Heart right ventricle (tissue), 16 donors: ENCODE measurements at regions not wholly inside any gene's neighbourhood (a gene's known extent, or its start where the extent isn't known, plus 50 kb on each side); places are given as distances from the start of the nearest gene placed in this dataset.

ENCODE experiments used
- ATAC-seq, 8 donors: fragments of 200-7000 bp; cut with Tn5 transposase; one replicate each; pipeline ENCODE4 v1.9.1; 2020; ENCODE audit warnings: mild to moderate bottlenecking in 8 of 8, moderate library complexity in 8 of 8, moderate number of reproducible peaks in 1 of 8
- DNase-seq, 2 donors: peaks; one replicate each; pipeline ENCODE4 v3.0.0-alpha.2; 2020
- H3K27ac ChIP-seq, 10 donors: fragments of 200-600 bp; sonication (generic) in 2 of 10; one replicate each; pipeline versions ENCODE4 v1.5.0 to v1.8.0; 2020 to 2022; ENCODE audit warnings: mild to moderate bottlenecking in 3 of 10
- H3K27me3 ChIP-seq, 7 donors: fragments of 200-600 bp; one replicate each; pipeline ENCODE4 v1.8.0; 2021 to 2022; ENCODE audit warnings: mild to moderate bottlenecking in 2 of 7
- H3K36me3 ChIP-seq, 9 donors: fragments of 200-600 bp; sonication (generic) in 1 of 9; one replicate each; pipeline versions ENCODE4 v1.5.0 to v1.8.0; 2020 to 2022; ENCODE audit warnings: mild to moderate bottlenecking in 2 of 9
- H3K4me1 ChIP-seq, 9 donors: fragments of 200-600 bp; sonication (generic) in 1 of 9; one replicate each; pipeline versions ENCODE4 v1.5.0 to v1.8.0; 2020 to 2022; ENCODE audit warnings: mild to moderate bottlenecking in 4 of 9
- H3K4me3 ChIP-seq, 10 donors: fragments of 200-600 bp; sonication (generic) in 2 of 10; one replicate each; pipeline versions ENCODE4 v1.5.0 to v1.8.0; 2020 to 2022; ENCODE audit warnings: mild to moderate bottlenecking in 7 of 10, moderate library complexity in 2 of 10
- H3K9me3 ChIP-seq, 11 donors: fragments of 200-600 bp in 10 of 11; sonication (generic) in 2 of 11; one replicate each; pipeline versions ENCODE4 v1.5.0 to v1.8.0; 2013 to 2022; ENCODE audit warnings: mild to moderate bottlenecking in 2 of 11, control low read depth in 1 of 11, moderate library complexity in 1 of 11
- WGBS, 2 donors: extraction: QIAGEN DNeasy Blood & Tissue Kit; methylation state at CpG; one replicate each; pipeline ENCODE4 v1.1.7; 2013; ENCODE audit warnings: inconsistent platforms in 1 of 2; 5-methylcytosine and 5-hydroxymethylcytosine counted together
- intact Hi-C, 10 donors: fragments of 100-400 bp; cut with DNase I; formaldehyde crosslinking; loops; one replicate each; pipeline versions ENCODE4 v1.11.1 to v1.14.2; 2022
- TF ChIP-seq, protein P1 (sequence below), 9 donors: fragments of 200-600 bp; sonication (generic) in 2 of 9; IDR thresholded peaks; one replicate each; pipeline versions ENCODE4 v1.5.0 to v1.8.0; 2021 to 2022; ENCODE audit warnings: antibody characterized with exemption in 9 of 9, mild to moderate bottlenecking in 5 of 9, moderate library complexity in 1 of 9
- donor health status: Arrhythmogenic right ventricular cardiomyopathy.
- donor health status: ischemic (EF 13 %, LVEDD 7.1; RV severe dilation, severe dysfunction).
- donor health status: healthy with polysubstance abuse.
- donor health status: DM: no; HTN: yes; CAD: no.
- donor health status: DM: no; HTN: no; CAD: no.
- donor health status: ischemic (EF 25% LVEDD 6.9; RV normal size, moderate dysfunction).
- donor health status: ischemic (EF 25% LVEDD 5.7; RV mildly dilated, moderate dysfunction).
- donor health status: healthy.
- donor health status: DM: yes; HTN: yes; CAD: no.
- donor health status: Ischemic cardiomyopathy.
- donor health status: ischemic (EF 35%, LVEDD 5.7; RV mildly dilated, moderate dysfunction).
- donor health status: nonischemic (EF 11% LVEDD 7.7; RV severe dilation, severe dysfunction).
- donor health status: DM: yes; HTN: yes; CAD: no.
- donor health status: PGD.
- donor health status: ischemic (EF 29% LVEDD 5.4; RV normal size, mild dysfunction).
- donor health status: nonischemic (EF 23%, LVEDD 6.1; RV moderate dilation, normal function).

DNA sequence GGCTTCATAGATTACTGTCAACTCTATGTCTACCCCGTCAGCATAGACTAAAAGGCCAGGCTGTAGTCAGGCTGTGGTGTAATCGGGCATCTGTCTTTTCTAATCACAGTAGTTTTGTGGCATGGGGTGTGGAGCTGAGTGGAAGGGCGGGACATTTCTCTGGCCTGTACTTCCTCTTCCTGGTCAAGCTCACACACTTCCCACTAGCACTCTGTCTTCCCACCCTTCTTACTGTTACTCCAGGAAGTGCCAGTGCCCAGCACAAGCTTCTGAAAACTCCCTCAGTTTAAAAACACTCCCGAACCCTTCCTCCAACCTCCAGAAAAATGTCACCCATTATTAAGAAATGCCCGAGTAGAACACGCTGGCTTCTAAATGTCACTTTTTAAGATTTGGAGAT, 229.8 kb downstream of the KLF5 start:
- no peaks in the 10 kb centered on the region for H3K27me3 ChIP-seq
- 83 to 97% methylated on average over 6 of the region's 6 CpGs for WGBS, 2 donors
- no peaks in the 10 kb centered on the region for H3K36me3 ChIP-seq
- intact Hi-C loops, result no loop called here
- H3K27ac ChIP-seq, result no peak overlapping the region
- no peak overlapping the region for H3K4me3 ChIP-seq
- no peaks in the 10 kb centered on the region for H3K4me1 ChIP-seq
- DNase-seq (no peak), ATAC-seq (no peak)
- H3K9me3 ChIP-seq, result no peaks in the 10 kb centered on the region
- TF ChIP-seq, protein P1, sequence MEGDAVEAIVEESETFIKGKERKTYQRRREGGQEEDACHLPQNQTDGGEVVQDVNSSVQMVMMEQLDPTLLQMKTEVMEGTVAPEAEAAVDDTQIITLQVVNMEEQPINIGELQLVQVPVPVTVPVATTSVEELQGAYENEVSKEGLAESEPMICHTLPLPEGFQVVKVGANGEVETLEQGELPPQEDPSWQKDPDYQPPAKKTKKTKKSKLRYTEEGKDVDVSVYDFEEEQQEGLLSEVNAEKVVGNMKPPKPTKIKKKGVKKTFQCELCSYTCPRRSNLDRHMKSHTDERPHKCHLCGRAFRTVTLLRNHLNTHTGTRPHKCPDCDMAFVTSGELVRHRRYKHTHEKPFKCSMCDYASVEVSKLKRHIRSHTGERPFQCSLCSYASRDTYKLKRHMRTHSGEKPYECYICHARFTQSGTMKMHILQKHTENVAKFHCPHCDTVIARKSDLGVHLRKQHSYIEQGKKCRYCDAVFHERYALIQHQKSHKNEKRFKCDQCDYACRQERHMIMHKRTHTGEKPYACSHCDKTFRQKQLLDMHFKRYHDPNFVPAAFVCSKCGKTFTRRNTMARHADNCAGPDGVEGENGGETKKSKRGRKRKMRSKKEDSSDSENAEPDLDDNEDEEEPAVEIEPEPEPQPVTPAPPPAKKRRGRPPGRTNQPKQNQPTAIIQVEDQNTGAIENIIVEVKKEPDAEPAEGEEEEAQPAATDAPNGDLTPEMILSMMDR (IDR thresholded peaks at IDR 0.05), result no peak

DNA sequence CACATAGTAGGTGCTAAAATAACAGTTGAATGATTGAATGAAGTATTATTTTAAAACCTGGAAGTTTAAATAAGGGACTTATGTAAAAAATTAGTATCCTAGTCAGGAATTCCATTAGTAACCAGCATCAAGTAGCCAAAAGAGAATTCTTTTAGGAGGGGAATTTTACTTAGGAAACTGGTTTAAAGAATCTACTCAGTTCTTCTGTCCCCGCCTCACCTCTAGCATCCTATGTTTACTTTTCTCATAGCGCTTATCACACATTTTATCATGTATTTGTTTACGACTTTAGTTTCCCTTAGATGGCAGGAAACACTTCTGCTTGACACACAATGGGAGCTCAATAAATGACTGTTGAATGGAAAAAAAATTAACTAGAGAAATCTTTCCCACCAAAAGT, 229.0 kb downstream of the KLF5 start:
- intact Hi-C loops, result no loop called here
- WGBS, 2 donors, result 84 to 88% methylated on average over 3 of the region's 3 CpGs
- Histone ChIP-seq H3K4me1 (no peaks in the 10 kb centered on the region), H3K27ac (no peak overlapping the region), H3K9me3 (no peaks in the 10 kb centered on the region), H3K36me3 (no peaks in the 10 kb centered on the region), H3K27me3 (no peaks in the 10 kb centered on the region), H3K4me3 (no peak overlapping the region)
- DNase-seq (no peak), ATAC-seq (no peak)
- TF ChIP-seq, protein P1 (IDR thresholded peaks at IDR 0.05), result no peak

- 88% methylated on average over 10 of the region's 10 CpGs for WGBS, 2 donors
- intact Hi-C loops, result no loop called here
- DNase-seq (no peak), ATAC-seq (no peak)
- Histone ChIP-seq H3K4me1 (no peaks in the 10 kb centered on the region), H3K4me3 (no peak overlapping the region), H3K9me3 (no peaks in the 10 kb centered on the region), H3K27me3 (no peaks in the 10 kb centered on the region), H3K36me3 (no peaks in the 10 kb centered on the region), H3K27ac (no peak overlapping the region)
- TF ChIP-seq, protein P1 (IDR thresholded peaks at IDR 0.05), result no peak
These were observed 228.3 kb downstream of the KLF5 start for GRCh38 chr13:73286942-73287620.

- no peaks in the 10 kb centered on the region for H3K27me3 ChIP-seq
- H3K4me1 ChIP-seq, result no peaks in the 10 kb centered on the region
- no peak for ATAC-seq
- TF ChIP-seq, protein P1 (IDR thresholded peaks at IDR 0.05), result peak in 1 of 9 donors; percentile 10
- no peaks in the 10 kb centered on the region for H3K36me3 ChIP-seq
- no peak overlapping the region for H3K4me3 ChIP-seq
- intact Hi-C loops, result no loop called here
- no peaks in the 10 kb centered on the region for H3K9me3 ChIP-seq
- no peak for DNase-seq
- no peak overlapping the region for H3K27ac ChIP-seq
- 89 to 90% methylated on average over 5 of the region's 5 CpGs for WGBS, 2 donors
These were observed 227.4 kb downstream of the KLF5 start for GRCh38 chr13:73286177-73286576.
